ENCODE measurements at regions not wholly inside any gene's neighbourhood (a gene's known extent, or its start where the extent isn't known, plus 50 kb on each side); places are given as distances from the start of the nearest gene placed in this dataset.
"Not testable (repeated sequence)": the region's sequence is repeated elsewhere in the genome, so short reads cannot be mapped to it uniquely, and the experiment has no call there.

- not testable (repeated sequence) for TF ChIP-seq EZH2phosphoT487 (conservative IDR thresholded peaks at IDR 0.05; ENCODE audit: low read length); CTCF (IDR thresholded peaks at IDR 0.05; ENCODE audit: insufficient read depth, low read length, poor library complexity, severe bottlenecking)
Observed at GRCh38 chr9:40939888-40940209, 188.6 kb downstream of the FOXD4L6 start.

Data from SU-DHL-6 (cell line).